ENCODE measurements at regions not wholly inside any gene's neighbourhood (a gene's known extent, or its start where the extent isn't known, plus 50 kb on each side); places are given as distances from the start of the nearest gene placed in this dataset.

DNA sequence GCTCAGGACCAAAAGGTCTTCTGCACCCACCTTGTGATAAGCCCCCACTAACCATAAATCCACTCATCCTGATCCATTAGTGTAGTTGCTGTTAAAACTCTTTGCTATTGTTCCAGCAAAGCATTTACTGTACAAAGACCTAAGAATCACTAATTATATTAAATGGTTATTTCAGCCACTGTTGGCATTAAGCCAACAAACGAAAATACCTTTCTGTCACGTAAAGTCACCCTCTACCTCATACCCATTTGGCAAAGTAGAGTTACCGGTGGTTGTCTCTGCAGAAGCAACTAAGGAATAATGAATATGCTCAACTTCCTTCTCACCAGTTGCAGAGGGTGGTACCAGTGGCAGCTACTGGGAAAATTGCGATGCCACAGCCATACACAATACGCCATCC lies 224.5 kb downstream of the SP3 start:
- intact Hi-C loops (cut with DNase I): no loop called here
- no peak for DNase-seq (ENCODE audit: low spot score)

DNA sequence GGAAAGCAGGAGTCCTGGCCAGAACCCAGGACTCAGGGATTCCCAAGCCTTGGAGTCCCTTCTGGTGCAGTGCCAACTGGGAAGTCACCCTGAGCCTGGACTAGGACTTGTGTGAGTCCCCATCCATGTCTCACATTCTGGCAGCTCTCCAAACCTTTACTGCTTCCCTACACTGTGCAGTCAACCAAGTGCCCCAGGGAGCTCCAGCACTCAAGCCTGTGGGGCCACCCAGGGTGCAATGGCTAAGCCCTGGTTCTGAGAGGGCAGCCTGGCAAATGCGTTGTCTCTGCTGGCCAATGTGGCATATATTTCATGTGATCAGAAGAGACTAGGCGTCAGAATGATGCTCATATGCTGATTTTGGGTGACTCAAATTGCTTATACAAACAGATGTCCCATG lies 223.4 kb downstream of the SP3 start:
- intact Hi-C loops (cut with DNase I): no loop called here
- DNase-seq (ENCODE audit: low spot score): no peak

DNA sequence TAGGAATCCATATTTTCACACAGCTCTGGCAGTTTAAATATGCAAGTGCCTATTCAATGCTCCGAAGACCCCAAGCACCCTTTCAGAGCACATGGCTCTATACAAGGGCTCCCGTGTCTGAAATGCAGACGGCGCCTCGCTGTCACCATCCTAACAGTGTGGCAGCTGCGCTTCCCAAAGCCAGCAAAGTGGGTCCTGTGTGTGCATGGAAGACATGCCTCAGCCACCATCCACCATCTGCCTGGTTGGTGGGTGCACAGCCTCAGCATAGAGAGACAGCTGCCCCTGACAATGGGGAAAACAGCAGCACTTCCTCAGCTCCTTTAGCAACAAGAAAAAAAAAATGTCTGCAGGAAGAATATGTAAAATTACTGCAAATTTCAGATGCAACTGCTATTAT lies 218.1 kb downstream of the SP3 start:
- no peak for DNase-seq (ENCODE audit: low spot score)
- intact Hi-C loops (cut with DNase I): no loop called here

DNA sequence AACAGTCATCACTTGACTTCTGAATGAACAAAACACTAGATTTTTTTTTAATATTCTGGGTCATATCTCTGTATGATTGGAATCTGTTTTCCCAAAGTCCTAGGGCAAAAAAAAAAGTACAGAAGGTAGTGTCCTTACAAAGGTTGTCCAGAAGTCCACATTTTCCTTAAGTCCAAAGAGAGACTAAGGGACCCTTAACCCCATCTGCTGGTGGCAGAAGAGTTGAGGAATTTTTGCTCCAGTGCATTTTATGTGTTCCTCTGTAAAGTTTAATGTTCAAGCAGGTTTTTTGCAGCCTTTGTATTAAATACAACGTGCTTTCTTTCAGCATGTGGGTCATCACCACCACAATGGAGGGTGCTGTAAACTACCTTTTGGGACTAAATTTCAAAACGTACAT lies 215.9 kb downstream of the SP3 start:
- no peak for DNase-seq (ENCODE audit: low spot score)
- intact Hi-C loops (cut with DNase I): no loop called here

DNA sequence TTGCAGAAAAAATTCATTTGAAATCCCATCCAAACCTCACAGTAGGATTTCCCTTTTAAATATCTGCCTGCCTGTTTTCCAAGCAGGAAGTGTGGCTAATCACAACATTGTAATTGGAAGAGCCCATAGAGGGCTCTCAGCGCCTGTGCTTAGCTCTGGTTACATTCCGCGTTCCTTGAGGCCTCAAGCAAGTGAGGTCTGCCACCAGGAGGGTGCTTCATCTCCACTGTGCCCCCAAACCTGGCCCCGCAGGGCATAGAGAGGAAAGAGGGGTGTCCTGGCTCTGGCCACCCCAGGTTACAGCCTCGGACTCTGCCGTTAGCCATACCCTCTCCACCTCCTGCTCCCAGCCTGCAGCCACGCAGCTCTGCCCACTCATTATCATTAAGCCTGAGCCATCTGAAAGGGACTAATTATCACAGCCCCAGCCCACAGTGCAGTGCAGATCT lies 214.8 kb downstream of the SP3 start:
- intact Hi-C loops (cut with DNase I): no loop called here
- no peak for DNase-seq (ENCODE audit: low spot score)

DNA sequence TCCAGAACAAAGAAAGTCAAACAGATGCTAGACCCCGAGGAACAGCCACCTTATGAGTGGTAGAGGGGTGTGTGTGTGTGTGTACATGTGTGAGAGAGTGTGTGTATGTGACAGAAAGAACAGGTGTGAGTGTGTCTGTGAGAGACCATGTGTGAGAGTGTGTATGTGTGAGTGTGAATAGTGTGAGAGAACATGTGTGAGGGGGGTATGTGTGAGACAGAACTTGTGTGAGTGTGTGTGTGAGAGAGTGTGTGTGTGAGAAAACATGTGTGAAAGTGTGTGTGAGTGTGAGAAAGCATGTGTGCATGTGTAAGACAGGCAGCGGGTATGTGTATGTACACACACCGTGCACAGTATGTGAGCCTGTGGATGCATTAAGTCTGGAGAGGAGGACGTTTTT lies 214.3 kb downstream of the SP3 start:
- intact Hi-C loops (cut with DNase I): no loop called here

DNA sequence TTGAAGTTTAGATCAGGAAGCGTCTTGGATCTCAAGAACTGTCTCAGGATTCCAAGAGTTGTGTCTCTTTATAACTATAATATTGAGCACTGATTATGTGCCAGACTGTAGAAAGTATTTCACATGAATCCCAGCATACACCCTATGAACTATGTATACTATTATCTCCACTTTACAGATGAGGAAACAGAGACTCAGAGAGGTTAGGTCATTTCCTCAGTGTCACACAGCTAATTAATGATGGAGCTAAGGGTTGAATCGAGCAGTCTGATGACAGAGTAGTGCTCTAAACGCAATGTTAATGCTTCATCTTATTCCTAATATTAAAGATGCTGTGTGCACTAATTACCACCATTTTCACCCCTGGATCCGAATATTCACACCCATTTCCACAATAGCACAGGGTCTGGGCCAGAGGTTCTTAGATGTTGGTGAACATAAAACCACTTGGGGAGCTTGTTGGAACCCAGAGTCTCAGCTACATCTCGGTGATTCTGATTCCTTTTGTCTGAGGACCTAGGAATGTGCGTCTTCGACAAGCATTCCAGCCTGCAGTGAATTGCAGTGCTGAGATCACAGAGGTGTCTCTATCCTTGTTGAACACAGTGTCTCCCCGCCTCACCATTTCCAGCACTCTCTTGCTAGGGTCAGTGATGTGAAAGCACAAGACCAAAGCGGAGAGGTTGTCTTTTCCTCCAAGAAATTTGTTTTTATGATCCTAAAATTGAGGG lies 213.8 kb downstream of the SP3 start:
- intact Hi-C loops (cut with DNase I): no loop called here
- DNase-seq (ENCODE audit: low spot score): no peak

More for the DNA sequence above, 214.3 kb downstream of the SP3 start:
- no peak for DNase-seq (ENCODE audit: low spot score)

DNA sequence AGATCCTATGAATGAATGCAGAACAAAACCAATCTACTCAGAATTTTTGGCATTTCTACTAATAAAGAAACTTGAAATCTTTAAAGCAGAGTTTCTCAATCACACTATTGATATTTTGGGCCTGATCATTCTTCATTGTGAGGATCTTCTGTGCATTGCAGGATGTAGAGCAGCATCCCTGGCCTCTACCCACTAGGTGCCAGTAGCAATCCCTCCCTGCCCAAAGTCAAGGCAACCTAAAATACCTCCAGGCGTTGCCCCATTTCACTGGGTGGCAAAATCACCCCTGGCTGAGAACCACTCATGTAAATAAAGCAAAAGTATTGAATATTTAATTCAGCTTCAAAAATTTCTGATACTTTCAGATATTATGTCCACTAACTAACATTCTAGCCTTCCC lies 213.0 kb downstream of the SP3 start:
- intact Hi-C loops (cut with DNase I): no loop called here
- DNase-seq (ENCODE audit: low spot score): no peak

DNA sequence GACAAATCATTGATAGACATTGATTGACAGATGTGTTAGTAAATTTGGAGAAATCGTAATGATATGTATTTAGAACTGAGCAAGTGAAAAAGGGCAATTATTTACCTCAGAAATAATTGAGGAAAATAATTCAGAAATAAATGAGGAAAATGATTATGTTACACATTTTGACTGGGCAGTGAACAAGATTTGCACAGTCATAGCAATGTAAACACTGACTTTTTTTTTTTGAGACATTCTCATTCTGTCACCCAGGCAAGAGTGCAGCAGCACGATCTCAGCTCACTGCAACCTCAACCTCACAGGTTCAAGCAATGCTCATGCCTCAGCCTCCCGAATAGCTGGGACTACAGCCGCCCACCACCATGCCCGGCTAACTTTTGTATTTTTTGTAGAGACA lies 211.7 kb downstream of the SP3 start:
- no peak for DNase-seq (ENCODE audit: low spot score)
- intact Hi-C loops (cut with DNase I): no loop called here

DNA sequence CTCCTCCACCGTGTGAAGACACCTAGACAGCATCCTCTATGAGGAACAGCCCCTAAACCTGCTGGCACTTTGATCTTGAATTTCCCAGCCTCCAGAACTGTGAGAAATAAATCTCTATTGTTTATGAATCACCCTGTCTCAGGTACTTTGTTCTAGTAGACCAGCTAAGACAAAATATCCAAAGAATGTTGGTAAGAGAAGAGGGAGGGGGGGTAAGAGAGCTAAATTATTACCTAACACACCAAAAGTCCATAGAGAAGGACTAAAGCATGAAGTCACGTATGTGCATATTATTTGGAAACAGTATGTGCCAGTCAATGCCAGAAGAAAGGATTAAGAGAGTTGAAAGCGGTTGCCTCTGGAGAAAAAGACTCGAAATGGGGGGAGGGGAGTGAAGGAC lies 211.0 kb downstream of the SP3 start:
- DNase-seq (ENCODE audit: low spot score): no peak
- intact Hi-C loops (cut with DNase I): no loop called here

DNA sequence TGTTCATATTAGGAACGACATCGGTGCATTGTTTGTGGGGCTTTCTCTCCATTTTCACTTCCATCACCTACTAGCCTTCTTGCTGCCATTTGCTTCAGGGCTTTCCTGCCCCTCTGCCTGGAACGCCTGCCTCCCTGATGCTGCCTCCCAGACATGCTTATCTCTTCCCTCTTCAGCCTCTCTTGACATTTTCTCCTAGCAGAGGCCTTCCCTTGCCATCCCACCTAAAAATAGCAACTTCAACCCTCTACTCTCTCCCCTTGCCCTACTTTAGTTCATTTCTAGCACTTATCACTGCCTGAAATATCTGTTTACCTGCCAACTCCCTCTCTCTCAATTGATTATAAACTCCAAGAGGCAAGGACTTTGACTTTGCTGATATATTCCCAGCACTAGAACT lies 210.3 kb downstream of the SP3 start:
- intact Hi-C loops (cut with DNase I): no loop called here
- no peak for DNase-seq (ENCODE audit: low spot score)

DNA sequence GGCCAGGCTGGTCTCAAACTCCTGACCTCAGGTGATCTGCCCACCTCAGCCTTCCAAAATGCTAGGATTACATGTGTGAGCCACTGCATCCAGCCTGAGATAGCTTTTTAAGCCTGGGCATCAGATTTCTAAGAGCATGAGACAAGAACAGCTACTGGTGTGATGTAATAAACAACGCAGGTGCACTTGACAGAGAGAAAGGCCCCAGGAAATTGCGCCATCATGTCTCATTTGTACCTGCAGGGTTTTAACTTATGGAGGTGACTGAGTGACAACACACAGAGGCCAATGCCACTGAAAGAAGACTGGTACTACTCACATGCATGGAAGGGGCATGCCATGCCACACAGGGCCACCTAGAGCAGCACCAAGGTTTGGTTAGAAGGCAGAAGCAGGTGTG lies 209.4 kb downstream of the SP3 start:
- DNase-seq (ENCODE audit: low spot score): no peak
- intact Hi-C loops (cut with DNase I): no loop called here

DNA sequence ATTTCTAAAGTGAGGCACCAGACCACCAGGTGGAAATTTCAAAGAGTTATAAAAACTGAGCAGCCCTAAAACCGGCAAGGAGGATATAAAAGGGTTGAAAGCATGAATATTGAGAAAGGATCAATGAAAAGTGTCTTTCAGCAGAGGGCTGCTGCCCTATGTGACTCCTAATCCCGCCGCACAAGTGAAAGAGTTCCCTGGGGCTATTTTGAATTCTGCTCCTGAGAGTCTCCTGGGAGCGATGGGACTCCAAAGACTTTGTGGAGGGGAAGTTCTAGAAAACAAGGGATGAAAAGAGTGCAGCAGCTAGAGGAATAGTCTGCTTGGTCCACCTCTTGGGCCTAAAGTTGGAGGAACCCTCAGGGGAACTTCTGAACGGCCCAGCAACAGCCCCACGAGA lies 205.2 kb downstream of the SP3 start:
- intact Hi-C loops (cut with DNase I): no loop called here
- no peak for DNase-seq (ENCODE audit: low spot score)

DNA sequence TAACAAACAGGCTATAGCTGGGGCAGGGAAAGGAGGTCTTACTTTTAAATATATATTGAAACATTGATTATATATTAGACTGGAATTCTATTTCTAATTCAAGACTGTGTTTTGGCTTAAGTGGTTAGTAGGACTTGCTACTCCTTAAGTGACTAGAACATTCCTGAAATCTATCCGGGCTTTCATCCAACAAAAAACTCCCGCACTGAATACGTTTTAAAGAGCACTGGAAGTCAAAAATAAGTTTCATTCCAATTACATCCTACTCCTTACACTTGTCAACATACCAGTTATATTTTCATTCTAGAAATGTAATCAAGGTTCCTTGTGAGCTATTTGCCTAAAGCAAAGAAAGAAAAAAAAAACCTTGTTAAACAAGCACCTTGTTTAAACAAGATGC lies 204.6 kb downstream of the SP3 start:
- DNase-seq (ENCODE audit: low spot score): no peak
- intact Hi-C loops (cut with DNase I): no loop called here

DNA sequence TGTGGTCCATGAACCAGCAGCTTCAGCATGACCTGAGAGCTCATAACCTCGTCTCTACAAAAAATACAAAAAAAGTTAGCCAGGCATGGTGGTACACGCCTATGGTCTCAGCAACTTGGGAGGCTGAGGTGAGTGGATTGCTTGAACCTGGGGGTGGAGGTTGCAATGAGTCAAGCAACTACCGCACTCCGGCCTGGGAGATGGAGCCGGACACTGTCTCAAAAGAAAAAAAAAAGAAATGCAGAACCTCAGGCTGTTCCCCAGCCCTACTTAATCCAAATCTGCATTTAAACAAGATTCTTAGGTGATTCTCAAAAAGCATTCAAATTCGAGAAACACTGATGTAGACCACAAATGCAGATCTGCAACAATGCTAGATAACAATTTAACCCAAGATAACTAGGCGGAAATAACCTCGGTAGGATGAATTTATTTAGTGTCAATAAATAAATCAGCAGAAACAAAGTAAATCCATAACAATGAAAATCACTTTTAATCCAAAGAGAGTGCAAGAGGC lies 203.5 kb downstream of the SP3 start:
- no peak for DNase-seq (ENCODE audit: low spot score)
- intact Hi-C loops (cut with DNase I): no loop called here

DNA sequence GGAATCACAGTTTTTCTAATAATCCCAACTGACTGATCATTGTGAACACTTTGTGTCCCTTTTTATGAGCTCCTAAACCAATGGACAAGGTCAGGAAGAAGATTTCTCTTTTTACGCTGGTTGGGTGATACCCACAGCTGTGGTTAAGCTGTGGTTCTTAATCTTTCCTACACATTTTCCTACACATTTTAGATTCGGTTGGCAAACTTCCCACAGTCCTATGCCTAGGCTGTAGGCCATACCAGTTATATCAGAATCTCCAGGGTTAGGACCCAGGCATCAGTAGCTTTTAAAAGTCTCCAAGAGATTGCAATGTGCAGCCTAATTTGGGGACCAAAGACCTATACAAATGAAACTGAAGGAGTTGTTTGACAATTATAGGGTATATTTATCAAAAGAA lies 203.0 kb downstream of the SP3 start:
- no peak for DNase-seq (ENCODE audit: low spot score)
- intact Hi-C loops (cut with DNase I): no loop called here

DNA sequence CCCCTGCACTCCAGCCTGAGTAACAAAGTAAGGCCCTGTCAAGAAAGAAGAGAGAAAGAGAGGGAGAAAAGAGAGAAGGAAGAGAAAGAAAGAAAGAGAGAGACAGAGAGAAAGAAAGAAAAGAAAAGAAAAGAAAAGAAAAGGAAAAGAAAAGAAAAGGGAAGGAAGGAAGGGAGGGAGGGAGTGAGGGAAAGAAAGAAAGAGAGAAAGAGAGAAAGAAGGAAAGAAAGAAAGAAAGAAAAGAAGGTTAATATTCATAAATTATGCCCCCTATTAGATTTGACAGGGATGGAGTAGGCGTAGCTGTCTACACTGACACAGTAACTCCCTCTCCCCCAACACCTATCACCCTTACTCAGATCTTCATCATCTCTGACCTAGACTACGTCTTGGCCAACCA lies 202.3 kb downstream of the SP3 start:
- intact Hi-C loops (cut with DNase I): no loop called here
- no peak for DNase-seq (ENCODE audit: low spot score)

DNA sequence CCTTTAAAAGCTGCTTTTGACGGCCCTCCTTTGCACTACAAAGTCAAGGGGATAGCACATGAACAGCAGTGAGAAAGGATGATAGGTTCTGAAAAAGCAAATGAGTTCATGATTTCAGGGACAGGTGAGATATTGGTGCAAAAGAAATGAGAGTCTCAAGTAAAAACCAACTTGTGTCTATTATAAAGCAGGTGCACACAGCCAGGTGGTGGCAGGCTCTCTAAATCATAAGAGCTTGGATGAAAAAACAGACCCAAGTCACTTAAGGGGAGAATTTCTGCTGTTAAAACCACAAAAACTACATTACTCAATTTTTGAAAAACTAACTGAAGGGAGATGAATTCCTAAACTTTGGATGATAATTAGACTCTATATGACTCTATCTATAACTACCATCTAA lies 201.5 kb downstream of the SP3 start:
- intact Hi-C loops (cut with DNase I): no loop called here
- no peak for DNase-seq (ENCODE audit: low spot score)

DNA sequence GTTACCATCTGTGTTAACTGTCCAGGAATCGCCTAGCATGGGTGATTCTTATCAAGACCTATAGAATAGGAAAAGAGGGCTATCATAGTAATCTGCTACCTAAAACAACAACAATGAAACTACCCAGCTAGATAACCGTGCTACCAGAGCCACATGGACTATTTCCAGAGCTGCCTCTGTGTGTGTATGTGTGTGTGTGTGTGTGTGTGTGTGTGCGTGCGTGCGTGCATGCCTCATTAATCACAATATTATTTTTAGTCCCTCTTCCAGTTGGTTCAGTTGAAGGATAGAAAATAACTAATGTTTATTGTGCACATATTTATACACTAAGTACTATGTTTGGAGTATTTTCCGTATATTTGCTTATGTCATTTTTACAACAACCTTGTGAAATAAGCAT lies 201.1 kb downstream of the SP3 start:
- intact Hi-C loops (cut with DNase I): no loop called here

DNA sequence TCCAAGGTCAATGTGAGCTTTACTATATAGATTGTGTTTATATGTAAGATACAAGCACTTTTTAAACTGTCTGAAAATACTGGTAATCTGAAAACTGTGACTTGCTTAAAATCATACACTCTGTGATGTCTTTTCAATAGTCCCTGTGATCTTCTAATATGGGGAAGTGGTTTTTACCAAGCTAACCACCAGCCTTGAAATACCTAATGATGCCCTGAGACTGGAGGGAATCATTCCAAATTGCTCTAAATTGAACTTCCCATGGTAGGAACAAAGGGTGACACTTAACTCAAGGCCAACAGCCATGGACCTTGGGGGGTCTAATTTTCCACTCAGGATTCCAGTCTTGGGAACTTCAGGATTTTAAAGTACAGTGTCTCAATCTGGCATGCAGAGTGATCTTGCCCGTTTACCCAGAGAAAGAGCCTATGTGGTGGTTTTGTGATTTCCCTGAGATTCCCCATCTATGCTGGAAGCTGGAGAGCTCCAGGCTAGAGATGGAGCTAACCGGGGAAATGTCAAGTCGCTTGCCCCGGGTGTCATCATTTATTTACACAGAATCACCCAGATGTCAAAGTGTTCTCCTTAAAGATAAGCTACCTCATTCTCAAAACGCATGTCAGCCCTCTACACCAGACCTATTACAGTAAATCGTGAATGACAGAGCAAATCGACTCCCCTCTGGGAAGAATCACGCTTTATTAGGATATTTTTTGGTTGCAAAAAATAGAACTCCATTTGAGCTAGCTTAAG lies 198.5 kb downstream of the SP3 start:
- DNase-seq (ENCODE audit: low spot score): no peak
- intact Hi-C loops (cut with DNase I): no loop called here

More for the DNA sequence above, 201.1 kb downstream of the SP3 start:
- no peak for DNase-seq (ENCODE audit: low spot score)

Data from posterior vena cava (tissue), 2 donors.